Endothelial cell of hepatic sinusoid (primary cell): ENCODE measurements at regions not wholly inside any gene's neighbourhood (a gene's known extent, or its start where the extent isn't known, plus 50 kb on each side); places are given as distances from the start of the nearest gene placed in this dataset.
"Not testable (repeated sequence)": the region's sequence is repeated elsewhere in the genome, so short reads cannot be mapped to it uniquely, and the experiment has no call there.

Experiments
- in situ Hi-C: cut with HindIII; loops from 2 replicates; pipeline ENCODE4 v1.10.0; 2017; ENCODE audit warnings: low sequenced_read_pairs

- in situ Hi-C loops: no loop called here
Measured at GRCh38 chr4:117014236-117014635, 71.1 kb downstream of the TRAM1L1 start.

GRCh38 chr4:117010671-117011070, 74.7 kb downstream of the TRAM1L1 start:
- in situ Hi-C loops: no loop called here

- in situ Hi-C loops: no loop called here
Measured at GRCh38 chr4:117001077-117001476, 84.3 kb downstream of the TRAM1L1 start.

GRCh38 chr4:116982656-116983055, 102.7 kb downstream of the TRAM1L1 start:
- in situ Hi-C loops: no loop called here

- in situ Hi-C loops: not testable (repeated sequence)
Measured at GRCh38 chr4:116980436-116980835, 104.9 kb downstream of the TRAM1L1 start.

- in situ Hi-C loops: no loop called here
Measured at GRCh38 chr4:116959045-116959444, 126.3 kb downstream of the TRAM1L1 start.

GRCh38 chr4:116953947-116954346, 131.4 kb downstream of the TRAM1L1 start:
- in situ Hi-C loops: no loop called here

- in situ Hi-C loops: no loop called here
Measured at GRCh38 chr4:116952530-116953136, 132.7 kb downstream of the TRAM1L1 start.

GRCh38 chr4:116949856-116950255, 135.5 kb downstream of the TRAM1L1 start:
- in situ Hi-C loops: no loop called here

- in situ Hi-C loops: no loop called here
Measured at GRCh38 chr4:116942315-116942714, 143.1 kb downstream of the TRAM1L1 start.

GRCh38 chr4:116930329-116930728, 155.0 kb downstream of the TRAM1L1 start:
- in situ Hi-C loops: no loop called here

GRCh38 chr4:116926631-116927295, 158.6 kb downstream of the TRAM1L1 start:
- in situ Hi-C loops: no loop called here

- in situ Hi-C loops: no loop called here
Measured at GRCh38 chr4:116925900-116926457, 159.4 kb downstream of the TRAM1L1 start.

- in situ Hi-C loops: no loop called here
Measured at GRCh38 chr4:116923389-116923788, 162.0 kb downstream of the TRAM1L1 start.

- in situ Hi-C loops: no loop called here
Measured at GRCh38 chr4:116913451-116913850, 171.9 kb downstream of the TRAM1L1 start.

GRCh38 chr4:116906758-116907157, 178.6 kb downstream of the TRAM1L1 start:
- in situ Hi-C loops: no loop called here

- in situ Hi-C loops: no loop called here
Measured at GRCh38 chr4:116899561-116899960, 185.8 kb downstream of the TRAM1L1 start.

- in situ Hi-C loops: no loop called here
Measured at GRCh38 chr4:116885579-116885978, 199.8 kb downstream of the TRAM1L1 start.

GRCh38 chr4:116882503-116882902, 202.9 kb downstream of the TRAM1L1 start:
- in situ Hi-C loops: no loop called here

GRCh38 chr4:116881077-116881476, 204.3 kb downstream of the TRAM1L1 start:
- in situ Hi-C loops: no loop called here

GRCh38 chr4:116880625-116881024, 204.8 kb downstream of the TRAM1L1 start:
- in situ Hi-C loops: no loop called here

GRCh38 chr4:116878280-116878679, 207.1 kb downstream of the TRAM1L1 start:
- in situ Hi-C loops: no loop called here
